Fibroblast of skin of back (primary cell): ENCODE measurements at regions not wholly inside any gene's neighbourhood (a gene's known extent, or its start where the extent isn't known, plus 50 kb on each side); places are given as distances from the start of the nearest gene placed in this dataset.
"Not testable (repeated sequence)": the region's sequence is repeated elsewhere in the genome, so short reads cannot be mapped to it uniquely, and the experiment has no call there.

Experiments
- DNase-seq: peaks from one replicate; pipeline ENCODE4 v3.0.0-alpha.2; 2013

DNA sequence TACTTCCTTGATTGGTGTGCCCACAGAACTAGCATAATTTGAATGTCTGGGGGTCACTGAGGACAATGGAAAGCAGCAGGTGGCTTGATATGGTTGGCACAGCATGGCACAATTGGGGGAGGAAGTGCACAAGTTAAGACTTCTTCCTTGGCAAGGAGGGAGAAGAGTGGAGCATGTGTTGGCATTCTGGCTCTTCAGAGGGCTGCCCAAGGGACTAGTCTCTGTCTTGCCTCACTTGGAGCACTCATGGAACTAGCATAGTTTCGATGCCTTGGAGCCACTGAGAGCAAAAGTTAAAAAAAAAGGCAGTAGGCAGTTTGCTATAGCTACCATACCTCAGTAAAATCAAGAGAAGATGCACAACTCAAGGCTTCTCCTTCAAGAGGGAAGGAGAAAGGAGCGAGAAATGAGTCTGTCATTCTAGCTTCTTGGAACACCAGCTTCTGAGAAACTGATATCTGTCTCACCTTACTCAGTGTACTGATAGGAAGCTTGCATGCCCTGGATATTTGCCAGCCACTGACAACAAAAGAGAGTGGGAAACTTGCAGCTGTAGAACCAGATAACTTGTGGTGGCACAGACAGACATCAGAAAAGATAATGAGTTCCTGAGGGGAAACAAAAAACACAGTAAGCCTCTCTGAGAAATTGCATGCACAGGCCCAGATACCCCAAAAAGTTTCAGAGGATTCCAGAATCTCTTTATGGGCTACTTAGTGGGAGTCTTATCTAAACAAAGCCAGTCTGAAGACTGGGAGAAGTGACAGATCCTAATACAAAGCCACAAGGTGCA lies 207.5 kb upstream of the SAMSN1 start:
- no peak for DNase-seq

DNA sequence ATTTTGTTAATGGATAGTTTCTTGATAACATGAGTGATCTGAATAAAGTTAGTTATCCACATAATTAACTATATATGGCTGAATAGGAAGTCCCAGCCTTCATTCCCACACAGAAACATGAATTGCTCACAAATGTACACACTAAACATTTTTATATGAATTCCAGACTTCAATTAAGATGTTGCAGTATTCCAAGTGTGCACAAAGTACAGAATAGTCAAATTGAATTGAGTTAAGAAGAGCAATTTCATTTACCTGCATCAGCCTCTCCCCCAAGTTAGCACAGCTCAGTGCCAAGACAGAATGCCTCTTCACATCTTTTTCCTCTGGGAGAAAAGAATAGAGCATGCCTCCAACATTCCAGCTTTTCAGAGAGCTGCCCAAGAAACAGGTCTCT lies 207.0 kb upstream of the SAMSN1 start:
- DNase-seq = no peak

DNA sequence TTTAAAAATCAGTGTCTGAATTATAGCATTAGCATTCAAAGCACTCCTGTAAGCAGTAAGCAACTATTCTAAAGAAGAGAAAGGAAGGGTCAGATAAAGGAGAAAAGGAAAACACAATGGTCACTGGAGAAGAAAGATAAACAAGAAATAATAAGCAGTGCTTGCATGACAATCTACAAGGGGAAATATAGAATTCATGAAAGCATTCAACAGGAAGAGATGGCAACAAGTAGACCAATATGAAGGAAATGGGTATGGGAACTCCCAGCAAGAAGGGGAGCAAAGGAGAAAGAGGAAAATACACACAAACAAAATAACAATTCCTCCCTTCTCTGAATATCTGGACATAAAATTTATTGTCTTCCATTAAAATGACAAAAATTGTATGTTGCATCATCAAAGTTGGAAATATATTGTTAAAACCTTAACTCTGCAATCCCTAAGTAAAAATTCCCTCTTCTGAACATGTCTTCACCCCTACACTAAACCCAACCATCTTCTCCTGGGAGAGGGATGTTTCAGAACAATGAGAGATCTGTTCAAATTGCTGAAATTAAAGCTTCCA lies 206.3 kb upstream of the SAMSN1 start:
- DNase-seq = no peak

DNA sequence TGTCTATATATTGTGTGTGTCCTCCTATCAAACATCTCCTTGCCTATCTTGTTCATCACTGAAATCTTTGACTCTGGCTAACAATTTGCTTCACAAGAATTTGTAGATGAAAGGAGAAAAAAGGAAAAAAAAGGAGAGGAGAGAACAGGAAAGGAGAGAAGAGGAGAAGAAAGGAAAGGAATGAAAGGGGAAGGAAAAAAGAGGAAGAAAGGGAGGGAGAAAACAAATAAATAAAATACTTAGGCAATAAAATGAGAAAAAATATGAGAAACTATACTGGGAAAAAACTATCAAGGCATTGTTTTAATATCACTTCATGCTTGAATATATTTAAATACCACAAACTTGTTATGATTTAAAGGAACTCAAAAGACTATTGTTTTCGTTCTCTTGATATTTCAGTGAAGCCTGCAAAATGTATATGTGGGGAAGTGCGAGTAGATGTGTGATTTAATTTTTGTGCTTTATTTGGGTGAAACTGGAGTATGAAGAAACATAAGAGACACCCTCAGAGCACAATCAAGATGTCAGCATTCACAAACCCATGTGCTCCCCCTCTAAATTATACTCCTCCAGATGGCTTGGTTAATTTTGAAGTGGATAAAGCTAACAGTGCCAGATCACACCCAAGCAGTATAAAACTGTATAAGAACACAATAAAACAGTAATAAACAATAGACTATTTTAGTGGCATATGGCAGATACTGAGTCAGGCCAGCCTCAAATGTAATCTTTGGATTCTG lies 205.7 kb upstream of the SAMSN1 start:
- DNase-seq = no peak

DNA sequence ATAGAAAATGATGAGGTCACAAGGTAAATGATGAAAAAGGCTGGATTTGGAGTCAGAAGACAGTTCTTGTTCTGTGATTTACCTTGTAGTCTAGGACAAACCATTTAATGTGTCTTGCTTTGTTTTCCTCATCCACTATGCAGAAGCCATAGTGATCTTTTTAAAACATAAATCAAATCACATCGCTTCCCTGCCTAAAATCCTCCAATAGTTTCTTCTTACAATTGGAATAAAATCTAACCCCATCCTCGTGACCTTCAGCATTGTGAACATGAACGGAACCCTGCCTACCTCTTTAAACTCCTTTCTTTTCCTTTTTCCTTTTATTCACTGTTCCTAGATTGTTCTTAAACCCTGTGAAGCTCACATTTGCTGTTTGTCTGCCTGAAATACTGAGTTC lies 204.9 kb upstream of the SAMSN1 start:
- no peak for DNase-seq

DNA sequence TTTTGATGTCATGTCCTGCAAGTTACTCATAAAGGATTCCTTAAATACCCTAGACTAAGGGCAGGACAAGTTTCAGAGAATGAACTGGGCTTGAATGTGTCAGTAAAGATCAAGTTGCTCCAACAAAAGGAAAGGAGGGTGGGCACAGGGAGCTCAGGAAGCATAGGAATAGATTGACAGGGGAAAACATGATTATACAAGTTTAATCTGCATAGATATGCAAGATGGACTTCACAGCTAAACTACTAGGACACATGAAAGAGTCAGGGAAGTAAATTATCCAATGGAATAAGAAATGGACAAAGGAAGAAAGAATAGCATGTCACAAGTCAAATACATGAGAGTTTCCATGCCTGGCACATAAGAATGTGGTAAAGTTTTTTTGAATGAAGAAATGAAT lies 203.9 kb upstream of the SAMSN1 start:
- no peak for DNase-seq

DNA sequence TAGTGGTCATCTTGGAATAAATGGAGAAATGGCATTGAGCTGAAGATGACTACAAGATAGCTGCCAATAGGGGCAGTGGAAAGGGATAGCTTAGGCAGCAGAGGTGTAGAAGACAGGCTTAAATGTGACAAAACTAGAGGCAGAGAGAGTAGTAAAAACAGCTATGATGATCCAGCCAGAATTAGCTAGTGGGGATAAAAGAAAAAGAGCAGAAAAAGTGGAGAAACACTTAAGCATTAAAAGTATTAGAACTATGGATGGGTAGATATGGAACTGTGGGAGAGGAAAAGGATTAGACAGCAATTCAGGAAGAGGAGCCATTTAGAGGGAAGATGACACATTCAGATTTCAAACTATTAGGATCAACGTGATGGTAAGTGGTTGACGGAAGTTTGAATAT lies 202.5 kb upstream of the SAMSN1 start:
- DNase-seq = no peak

DNA sequence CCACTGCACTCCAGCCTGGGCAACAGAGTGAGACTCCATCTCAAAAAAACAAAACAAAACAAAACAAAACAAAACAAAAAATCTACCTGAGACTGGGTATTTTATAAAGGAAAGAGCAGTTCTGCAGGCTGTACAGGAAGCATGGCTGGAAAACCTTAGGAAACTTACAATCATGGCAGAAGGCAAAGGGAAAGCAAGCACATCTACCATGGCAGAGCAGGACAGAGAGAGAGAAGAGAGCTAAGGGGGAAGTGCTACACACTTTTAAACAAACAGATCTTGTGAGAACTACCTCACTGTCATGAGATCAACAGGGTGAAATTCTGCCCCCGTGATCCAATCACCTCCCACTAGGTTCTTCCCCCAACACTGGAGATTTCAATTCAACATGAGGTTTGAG lies 198.3 kb upstream of the SAMSN1 start:
- no peak for DNase-seq

DNA sequence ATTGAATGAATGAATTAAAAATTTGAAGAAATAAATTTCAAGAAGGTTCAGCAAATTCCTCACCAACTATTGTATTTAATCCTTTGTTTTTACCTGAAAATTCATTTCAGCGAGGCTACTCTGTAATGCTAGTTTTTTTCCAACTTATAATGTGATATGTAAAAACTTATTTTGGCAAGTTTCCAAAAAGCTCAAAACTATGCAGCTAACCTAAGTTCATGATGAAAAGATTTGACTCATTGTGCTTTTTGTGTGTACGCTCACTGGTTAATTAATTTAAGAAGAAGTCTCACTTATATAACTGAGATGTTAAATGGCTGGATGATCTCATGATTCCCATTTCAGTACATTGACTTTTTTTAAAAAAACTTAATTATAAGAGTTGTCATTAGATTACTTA lies 196.0 kb upstream of the SAMSN1 start:
- DNase-seq = no peak

DNA sequence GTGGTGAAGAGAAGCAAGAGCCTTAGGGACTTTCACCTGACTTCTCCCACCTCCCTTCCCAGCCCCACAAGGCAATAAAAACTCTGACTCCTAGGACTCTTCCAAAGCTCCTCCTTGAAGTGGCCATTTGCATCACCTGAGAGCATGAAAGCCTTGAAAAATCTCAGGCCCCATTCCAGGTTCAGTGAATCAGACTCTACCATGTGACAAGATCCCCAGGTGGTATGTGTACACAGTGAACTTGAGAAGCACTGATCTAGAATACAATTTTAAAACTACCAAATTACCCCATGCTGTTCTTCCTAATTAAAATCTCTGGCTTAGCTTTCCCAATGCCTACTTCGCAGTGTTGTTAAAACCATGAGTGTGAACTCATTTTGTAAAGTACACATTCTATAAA lies 195.1 kb upstream of the SAMSN1 start:
- no peak for DNase-seq

DNA sequence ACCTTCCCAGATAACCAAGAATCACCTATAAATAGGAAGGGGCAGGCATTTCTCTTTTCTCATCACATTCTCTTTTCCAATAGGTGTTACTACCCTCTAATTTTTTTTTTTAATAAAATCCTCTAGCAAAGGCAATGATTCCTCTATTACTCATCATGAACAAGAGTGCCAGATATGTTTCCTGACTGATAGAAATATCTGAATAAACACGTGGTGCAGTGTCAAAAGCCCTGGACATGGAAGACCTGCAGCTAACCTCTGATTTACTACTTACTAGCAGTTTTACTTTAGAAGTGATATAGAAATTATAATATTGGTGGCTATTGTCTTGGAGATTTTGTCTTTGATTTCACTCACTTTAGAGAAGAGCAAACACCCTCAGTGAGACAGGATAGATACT lies 194.6 kb upstream of the SAMSN1 start:
- no peak for DNase-seq

DNA sequence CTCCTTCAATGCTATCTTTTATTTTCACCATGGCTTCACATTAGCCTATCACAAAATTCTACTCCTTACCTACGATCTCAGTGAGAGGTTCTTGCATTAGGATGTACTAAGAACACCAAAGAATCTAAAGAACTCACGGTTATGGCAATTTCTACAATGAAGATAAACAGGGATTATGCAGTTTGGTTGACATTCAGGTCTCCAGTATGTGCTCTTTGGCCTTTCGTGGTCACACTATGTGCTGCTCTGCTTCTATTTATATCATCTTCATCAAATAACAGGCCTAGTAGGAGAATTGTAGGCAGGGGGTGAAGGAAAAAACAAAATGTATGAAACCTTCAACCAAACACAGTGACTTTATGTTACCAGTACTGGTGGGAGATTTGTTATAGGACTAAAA lies 194.0 kb upstream of the SAMSN1 start:
- no peak for DNase-seq

DNA sequence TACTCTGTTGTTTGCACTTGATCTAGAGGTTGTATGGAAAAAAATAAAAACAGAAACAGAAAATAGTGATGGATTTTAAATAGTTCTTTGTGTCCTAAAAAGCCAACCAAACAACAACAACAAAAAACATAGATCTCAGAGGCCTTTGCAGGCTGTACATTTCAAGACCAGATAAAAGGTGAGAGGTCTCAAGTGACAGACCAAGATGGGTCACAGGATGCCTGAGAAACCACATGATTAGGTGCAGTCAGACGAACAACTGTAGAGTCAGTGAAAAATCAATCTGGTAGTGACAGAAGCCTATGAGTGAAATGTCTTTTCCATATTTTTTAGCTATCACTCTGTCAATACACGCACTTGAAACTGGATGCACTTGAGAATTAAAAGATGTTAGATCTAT lies 193.5 kb upstream of the SAMSN1 start:
- no peak for DNase-seq

DNA sequence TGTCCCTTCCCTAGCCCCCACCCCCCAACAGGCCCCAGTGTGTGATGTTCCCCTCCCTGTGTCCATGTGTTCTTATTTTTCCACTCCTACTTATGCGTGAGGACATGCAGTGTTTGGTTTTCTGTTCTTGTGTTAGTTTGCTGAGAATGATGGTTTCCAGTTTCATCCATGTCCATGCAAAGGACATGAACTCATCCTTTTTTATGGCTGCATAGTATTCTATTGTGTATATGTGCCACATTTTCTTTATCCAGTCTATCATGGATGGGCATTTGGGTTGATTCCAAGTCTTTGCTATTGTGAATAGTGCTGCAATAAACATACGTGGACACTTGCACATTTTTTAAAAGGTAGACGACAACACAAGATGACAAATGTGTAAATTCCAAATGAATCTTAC lies 192.5 kb upstream of the SAMSN1 start:
- DNase-seq = not testable (repeated sequence)

DNA sequence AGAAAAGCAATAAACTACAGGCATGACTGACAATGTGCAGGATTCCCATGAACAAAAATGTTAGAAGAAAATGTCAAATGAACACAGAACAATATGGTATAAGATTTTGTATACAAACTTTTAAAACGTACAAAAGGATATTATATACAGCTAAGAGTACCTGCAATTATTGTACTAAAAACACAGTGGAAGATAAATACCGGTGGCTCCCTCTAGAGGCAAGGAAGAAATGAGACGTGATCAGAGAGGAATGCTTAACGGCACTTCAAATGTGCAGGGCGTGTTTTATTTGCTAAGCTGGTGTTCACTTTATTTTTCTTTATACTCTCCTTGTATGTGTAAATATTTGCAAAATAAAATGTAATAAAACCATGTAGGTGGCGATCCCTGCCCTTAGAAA lies 191.8 kb upstream of the SAMSN1 start:
- DNase-seq = peak; percentile 5

DNA sequence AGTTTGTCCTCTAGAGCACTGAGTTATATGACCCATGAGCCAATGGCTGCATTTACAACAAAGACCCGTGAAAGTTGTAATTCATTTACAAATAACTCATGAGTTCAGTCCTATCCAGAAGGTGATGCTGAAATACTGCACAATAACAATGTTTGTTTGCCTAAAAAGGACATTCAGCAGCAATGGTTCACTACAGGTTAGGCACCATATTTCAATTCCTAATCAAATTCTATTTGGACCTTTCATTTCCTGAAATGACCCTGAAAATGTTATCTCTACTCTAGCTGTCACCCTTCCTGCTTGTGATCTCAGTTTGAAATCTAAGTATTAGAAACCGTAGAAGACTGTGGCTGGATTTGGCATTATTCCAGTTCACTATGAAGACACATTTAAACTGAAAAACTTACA lies 191.2 kb upstream of the SAMSN1 start:
- DNase-seq = no peak

DNA sequence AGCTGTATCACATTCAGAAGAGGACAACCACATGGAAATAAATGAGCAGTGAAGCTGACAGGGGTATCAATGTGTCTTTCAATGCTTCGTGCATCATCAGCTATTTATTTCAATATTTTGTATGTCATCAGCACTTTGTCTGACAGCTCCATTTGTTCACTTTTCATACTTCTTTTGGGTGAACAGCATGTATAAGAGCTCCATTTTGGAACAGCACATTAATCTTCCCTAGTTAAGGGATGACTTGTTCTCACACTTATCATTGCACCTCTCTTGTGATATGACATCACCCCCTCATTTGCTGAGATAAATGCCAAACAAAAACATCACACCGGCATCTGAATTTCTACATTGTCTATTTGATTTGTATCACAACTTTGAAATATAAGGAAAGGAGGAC lies 190.6 kb upstream of the SAMSN1 start:
- no peak for DNase-seq

DNA sequence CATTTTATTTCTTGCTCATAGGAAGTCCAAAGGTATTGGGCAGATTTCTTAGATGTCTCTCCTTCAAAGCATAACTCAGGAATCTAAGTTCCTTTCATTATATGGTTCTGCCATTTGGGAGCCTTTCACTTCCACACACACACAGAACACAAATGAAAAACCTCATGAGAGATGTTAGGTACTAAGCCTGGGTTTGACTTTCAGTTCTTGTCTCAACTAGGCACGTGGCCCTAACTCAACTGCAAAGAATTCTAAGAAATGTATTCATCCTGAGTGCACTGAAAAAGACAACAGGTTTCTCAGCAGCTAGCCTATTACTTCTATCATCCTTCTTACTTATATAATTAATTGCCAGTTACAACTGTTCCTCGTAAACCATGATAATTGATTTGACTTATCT lies 190.0 kb upstream of the SAMSN1 start:
- no peak for DNase-seq

DNA sequence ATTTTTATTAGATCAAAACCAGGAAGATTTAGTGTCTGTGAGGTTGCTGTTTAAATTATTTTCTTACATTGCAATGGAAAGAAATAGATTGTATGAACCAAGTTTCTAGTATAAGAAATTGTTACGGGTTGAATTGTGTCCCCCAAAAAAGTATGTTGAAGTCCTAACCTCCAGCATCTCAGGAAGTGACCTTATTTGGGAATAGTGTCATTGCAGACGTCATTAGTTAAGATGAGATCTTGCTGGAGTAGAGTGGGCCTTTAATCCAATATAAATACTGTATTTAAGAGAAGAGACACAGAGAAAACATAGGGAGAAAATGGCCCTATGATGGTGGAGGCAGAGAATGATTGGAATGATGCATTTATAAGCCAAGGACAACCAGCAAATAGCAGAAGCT lies 188.7 kb upstream of the SAMSN1 start:
- DNase-seq = no peak

DNA sequence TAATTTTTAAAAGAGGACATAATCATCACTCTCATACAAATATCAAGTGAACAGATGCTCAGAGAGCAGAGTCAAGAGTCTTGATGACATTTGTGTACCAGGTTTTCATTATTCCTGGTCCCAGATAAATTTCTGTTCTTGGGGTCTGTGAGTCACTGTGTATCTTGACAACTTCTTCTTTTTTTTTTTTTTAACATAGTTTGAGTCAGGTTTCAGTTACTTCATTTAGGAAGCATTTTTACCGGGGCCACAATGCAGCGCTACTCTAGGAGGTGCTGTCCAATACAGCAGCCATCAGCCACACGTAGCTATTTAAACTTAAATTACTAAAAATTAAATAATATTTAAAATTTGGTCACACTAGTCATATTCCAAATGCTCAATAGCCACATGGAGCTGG lies 188.1 kb upstream of the SAMSN1 start:
- no peak for DNase-seq

DNA sequence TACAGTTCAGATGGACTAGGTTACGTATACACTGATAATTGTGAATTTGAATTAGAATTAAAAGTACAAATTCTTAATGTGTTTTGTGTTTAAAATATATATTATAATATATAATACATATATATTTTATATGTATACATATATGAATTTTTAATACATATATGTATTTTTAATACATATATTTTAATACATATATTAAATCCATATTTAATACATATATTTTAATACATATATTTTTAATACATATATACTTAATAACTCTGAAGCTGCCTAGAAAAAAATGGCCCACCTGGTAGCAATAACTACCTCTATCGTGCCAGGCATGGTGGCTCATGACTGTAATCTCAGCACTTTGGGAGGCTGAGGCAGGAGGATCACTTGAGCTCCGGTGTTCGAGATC lies 179.1 kb upstream of the SAMSN1 start:
- DNase-seq = no peak

DNA sequence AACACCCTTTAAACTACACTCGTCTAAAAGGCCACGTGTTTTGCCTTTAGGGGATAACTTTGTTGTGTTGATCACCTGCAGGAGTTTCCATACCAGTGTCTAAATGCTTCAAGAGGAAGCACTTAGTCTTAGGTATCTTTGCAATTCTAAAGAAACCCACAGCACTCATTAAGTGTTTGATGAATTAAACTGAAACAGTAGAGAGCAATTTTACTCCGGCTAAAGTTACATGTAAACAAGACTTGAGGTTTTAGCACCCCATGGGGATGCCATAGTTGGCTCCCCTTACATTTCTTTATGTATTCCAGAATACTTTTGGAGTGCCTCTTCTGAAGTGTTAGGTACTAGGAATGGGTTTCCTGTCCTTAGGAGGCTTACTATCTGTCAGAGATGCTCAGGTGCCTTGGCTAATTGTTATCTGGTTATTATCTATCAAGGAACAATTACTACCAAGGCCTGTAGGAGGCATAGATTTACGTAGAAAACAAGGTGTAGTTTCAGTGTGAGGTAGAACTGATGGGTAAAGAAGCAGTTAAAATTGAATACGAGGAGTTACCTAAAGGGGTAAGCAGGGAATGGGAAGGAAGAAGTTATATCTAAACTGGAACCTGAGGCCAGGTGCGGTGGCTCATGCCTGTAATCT lies 176.8 kb upstream of the SAMSN1 start:
- DNase-seq = no peak

DNA sequence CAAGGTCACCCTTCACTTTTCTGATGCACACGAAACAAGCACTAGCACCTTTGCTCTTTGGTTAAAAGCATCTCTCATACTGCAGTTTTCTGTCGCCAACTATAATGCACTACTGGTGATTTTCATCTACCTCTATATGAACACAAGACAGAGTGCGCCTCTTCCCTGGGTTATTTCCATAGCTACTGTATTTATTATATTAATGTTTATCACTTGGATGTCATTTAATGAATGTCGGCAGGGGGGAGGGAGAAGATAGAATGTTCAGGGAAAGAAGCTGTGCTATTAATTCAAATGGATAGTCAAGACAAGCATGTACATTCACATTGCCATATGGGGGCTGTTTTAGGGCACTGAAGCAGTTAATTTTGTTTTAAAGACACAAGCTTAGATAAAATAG lies 174.1 kb upstream of the SAMSN1 start:
- no peak for DNase-seq

DNA sequence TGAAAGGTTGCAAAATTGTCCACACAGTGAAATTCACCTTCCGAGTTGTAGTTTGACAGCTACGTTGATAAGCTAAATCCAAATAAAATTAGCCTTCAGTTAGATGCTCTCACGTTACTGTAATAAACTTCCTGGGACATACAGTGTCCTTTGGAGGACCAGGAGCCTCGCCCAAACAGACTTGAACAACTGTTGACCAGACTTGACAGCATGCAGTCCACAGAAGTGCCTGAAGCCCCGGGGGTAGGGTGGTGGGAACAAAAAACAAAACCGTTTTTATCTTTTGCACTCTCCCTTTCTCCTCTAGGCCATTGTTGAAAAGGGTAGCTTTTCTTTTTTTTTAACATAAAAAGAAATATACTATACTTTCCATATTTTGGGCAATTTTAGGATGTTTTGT lies 172.8 kb upstream of the SAMSN1 start:
- DNase-seq = no peak
